ENCODE measurements at regions not wholly inside any gene's neighbourhood (a gene's known extent, or its start where the extent isn't known, plus 50 kb on each side); places are given as distances from the start of the nearest gene placed in this dataset.

DNA sequence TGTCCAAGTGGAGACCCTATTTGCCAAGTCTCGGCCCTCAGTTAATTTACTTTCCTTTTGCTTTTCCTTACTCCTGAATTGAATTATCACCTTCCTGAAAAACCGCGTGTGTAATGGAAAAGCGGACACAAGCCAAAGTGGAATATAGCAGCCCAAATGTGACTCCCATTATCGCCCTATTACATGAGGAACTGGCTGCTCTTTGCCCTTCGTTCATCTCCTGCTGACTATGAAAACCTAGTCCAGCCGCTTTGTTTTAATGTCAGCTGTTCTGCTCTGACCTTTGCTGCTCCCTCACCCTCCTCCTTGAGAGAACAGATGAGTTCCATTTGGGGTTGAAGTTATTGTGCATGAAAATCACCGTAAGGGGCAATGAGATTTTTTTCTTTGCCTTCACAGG, 632.7 kb upstream of the SUCLG2 start:
- TF ChIP-seq TAF1 (IDR thresholded peaks at IDR 0.05; ENCODE audit: borderline replicate concordance, insufficient read depth, low read length) (no peak), POLR2AphosphoS5 (IDR thresholded peaks at IDR 0.05; ENCODE audit: low read depth, low read length) (no peak), REST (IDR thresholded peaks at IDR 0.05; ENCODE audit: insufficient read depth in 1 of 2, low read depth in 2 of 2, low read length in 2 of 2) (no peak), SIN3A (IDR thresholded peaks at IDR 0.05; ENCODE audit: borderline replicate concordance, insufficient read depth, low read length) (no peak)
